HepG2 (cell line): ENCODE measurements at regions not wholly inside any gene's neighbourhood (a gene's known extent, or its start where the extent isn't known, plus 50 kb on each side); places are given as distances from the start of the nearest gene placed in this dataset.
A peak's percentile ranks its signal among the peaks of the same experiment; 100 is the strongest.

ENCODE experiments used
- ATAD3A ChIP-seq: sonication (generic); formaldehyde crosslinking; IDR thresholded peaks from 2 replicates; pipeline ENCODE4 v1.4.0; 2020; ENCODE audit warnings: missing genetic modification reagents
- ATRX ChIP-seq: sonication (generic); formaldehyde crosslinking; IDR thresholded peaks from 2 replicates; pipeline ENCODE4 v1.4.0; 2020; ENCODE audit warnings: missing genetic modification reagents, borderline replicate concordance
- CHD2 ChIP-seq: IDR thresholded peaks from 2 replicates; pipeline ENCODE4 v1.6.1; 2011; ENCODE audit warnings: low read depth, low read length, improper control_type of control experiment
- GLMP ChIP-seq: sonication (generic); formaldehyde crosslinking; IDR thresholded peaks from 2 replicates; pipeline ENCODE4 v1.9.0; 2021; ENCODE audit warnings: missing genetic modification reagents, mild to moderate bottlenecking, borderline replicate concordance
- IRX3 ChIP-seq: sonication (generic); formaldehyde crosslinking; IDR thresholded peaks from 2 replicates; pipeline ENCODE4 v1.8.1; 2023; ENCODE audit warnings: mild to moderate bottlenecking, low read depth, missing genetic modification reagents, borderline replicate concordance
- JUNB ChIP-seq: sonication (generic); formaldehyde crosslinking; IDR thresholded peaks from 2 replicates; pipeline ENCODE4 v1.8.0; 2022; ENCODE audit warnings: missing genetic modification reagents, mild to moderate bottlenecking, borderline replicate concordance
- KLF15 ChIP-seq: sonication (generic); formaldehyde crosslinking; IDR thresholded peaks from 2 replicates; pipeline ENCODE4 v1.8.1; 2023; ENCODE audit warnings: borderline replicate concordance, mild to moderate bottlenecking, inconsistent platforms, missing genetic modification reagents, mixed read lengths
- MYNN ChIP-seq: sonication (generic); formaldehyde crosslinking; IDR thresholded peaks from 2 replicates; pipeline ENCODE4 v1.4.0; 2020; ENCODE audit warnings: mild to moderate bottlenecking, low read depth, missing genetic modification reagents
- ZNF274 ChIP-seq: sonication (generic); formaldehyde crosslinking; IDR thresholded peaks from 2 replicates; pipeline ENCODE4 v1.5.1; 2020; ENCODE audit warnings: mild to moderate bottlenecking, missing genetic modification reagents
- ZNF292 ChIP-seq: sonication (generic); formaldehyde crosslinking; IDR thresholded peaks from 2 replicates; pipeline ENCODE4 v1.8.1; 2022; ENCODE audit warnings: mild to moderate bottlenecking, low read depth, missing genetic modification reagents, borderline replicate concordance
- ZNF510 ChIP-seq: sonication (generic); formaldehyde crosslinking; IDR thresholded peaks from 2 replicates; pipeline ENCODE4 v1.4.0; 2020; ENCODE audit warnings: low read depth, mild to moderate bottlenecking, missing genetic modification reagents
- ZNF512B ChIP-seq: sonication (generic); formaldehyde crosslinking; IDR thresholded peaks from 2 replicates; pipeline ENCODE4 v1.5.1; 2020; ENCODE audit warnings: missing genetic modification reagents, mild to moderate bottlenecking, borderline replicate concordance
- ZNF530 ChIP-seq: sonication (generic); formaldehyde crosslinking; IDR thresholded peaks from 2 replicates; pipeline ENCODE4 v1.5.0; 2020; ENCODE audit warnings: low read depth, mild to moderate bottlenecking, missing genetic modification reagents
- TF ChIP-seq, protein P1 (sequence below): sonication (generic); formaldehyde crosslinking; IDR thresholded peaks from 2 replicates; pipeline ENCODE4 v1.8.1; 2023; ENCODE audit warnings: missing genetic modification reagents, inconsistent platforms, borderline replicate concordance
- TF ChIP-seq, protein P2 (sequence below): sonication (generic); formaldehyde crosslinking; IDR thresholded peaks from 2 replicates; pipeline ENCODE4 v1.9.0; 2021; ENCODE audit warnings: missing genetic modification reagents, borderline replicate concordance
- TF ChIP-seq, protein P3 (sequence below): IDR thresholded peaks from 2 replicates; pipeline ENCODE4 v1.6.1; 2012; ENCODE audit warnings: low read length, improper control_type of control experiment

DNA sequence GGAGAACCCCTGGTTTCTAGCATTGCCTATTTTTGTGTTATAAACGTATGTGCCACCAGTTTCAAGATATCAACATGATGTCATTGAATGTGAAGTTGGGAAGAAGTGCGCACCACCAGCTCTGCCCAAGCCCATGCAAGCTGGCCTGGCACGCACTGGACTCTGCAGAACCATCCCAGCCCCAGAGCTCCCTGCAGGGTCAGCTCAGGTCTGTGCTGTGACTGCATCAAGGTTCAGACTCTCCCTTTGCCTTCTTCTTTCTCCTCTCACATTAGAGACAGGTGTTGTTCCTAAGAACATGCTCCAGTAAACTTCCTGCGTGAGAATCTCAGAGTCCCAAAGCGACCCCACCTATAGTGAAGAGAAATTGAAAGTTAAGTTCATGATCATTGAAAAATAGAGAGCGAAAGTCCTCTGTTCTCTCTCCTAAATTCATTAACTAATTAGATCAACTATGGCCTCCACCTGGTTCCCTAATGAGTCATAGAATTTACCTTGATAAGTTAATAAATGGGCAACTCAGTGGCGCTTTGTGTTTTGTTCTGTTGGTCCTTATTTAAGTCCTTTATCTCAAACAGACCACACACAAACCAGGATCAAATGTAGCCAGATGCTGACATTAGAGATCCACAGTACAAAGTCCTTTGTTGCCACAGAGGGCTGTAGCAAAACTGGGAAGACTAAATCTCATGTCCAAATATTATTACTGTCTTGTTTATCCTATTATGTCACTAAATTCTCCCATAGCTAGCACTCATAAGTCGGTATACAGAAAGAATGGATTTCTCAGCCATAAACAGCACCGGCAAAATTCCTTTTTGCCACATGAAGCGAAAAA lies 432.3 kb downstream of the STK39 start (continued):
- TF ChIP-seq JUNB (CRISPR knock-in tag) (peak; percentile 70; the same call in 1 of the 2 replicates), ZNF512B (no peak), ATAD3A (CRISPR knock-in tag) (no peak), ZNF510 (0 out of 2 replicates have a peak, but pooled peaks have one; percentile 46), IRX3 (no peak), ZNF292 (peak; percentile 61; the same call in 1 of the 2 replicates), GLMP (no peak), ZNF530 (CRISPR knock-in tag) (no peak), ZNF274 (CRISPR knock-in tag) (no peak), KLF15 (CRISPR knock-in tag) (no peak), ATRX (CRISPR knock-in tag) (no peak), MYNN (CRISPR knock-in tag) (no peak), CHD2 (no peak)
- TF ChIP-seq, protein P1, sequence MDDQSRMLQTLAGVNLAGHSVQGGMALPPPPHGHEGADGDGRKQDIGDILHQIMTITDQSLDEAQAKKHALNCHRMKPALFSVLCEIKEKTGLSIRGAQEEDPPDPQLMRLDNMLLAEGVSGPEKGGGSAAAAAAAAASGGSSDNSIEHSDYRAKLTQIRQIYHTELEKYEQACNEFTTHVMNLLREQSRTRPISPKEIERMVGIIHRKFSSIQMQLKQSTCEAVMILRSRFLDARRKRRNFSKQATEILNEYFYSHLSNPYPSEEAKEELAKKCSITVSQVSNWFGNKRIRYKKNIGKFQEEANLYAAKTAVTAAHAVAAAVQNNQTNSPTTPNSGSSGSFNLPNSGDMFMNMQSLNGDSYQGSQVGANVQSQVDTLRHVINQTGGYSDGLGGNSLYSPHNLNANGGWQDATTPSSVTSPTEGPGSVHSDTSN: no peak
- TF ChIP-seq, protein P2, sequence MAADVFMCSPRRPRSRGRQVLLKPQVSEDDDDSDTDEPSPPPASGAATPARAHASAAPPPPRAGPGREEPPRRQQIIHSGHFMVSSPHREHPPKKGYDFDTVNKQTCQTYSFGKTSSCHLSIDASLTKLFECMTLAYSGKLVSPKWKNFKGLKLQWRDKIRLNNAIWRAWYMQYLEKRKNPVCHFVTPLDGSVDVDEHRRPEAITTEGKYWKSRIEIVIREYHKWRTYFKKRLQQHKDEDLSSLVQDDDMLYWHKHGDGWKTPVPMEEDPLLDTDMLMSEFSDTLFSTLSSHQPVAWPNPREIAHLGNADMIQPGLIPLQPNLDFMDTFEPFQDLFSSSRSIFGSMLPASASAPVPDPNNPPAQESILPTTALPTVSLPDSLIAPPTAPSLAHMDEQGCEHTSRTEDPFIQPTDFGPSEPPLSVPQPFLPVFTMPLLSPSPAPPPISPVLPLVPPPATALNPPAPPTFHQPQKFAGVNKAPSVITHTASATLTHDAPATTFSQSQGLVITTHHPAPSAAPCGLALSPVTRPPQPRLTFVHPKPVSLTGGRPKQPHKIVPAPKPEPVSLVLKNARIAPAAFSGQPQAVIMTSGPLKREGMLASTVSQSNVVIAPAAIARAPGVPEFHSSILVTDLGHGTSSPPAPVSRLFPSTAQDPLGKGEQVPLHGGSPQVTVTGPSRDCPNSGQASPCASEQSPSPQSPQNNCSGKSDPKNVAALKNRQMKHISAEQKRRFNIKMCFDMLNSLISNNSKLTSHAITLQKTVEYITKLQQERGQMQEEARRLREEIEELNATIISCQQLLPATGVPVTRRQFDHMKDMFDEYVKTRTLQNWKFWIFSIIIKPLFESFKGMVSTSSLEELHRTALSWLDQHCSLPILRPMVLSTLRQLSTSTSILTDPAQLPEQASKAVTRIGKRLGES: no peak
- TF ChIP-seq, protein P3, sequence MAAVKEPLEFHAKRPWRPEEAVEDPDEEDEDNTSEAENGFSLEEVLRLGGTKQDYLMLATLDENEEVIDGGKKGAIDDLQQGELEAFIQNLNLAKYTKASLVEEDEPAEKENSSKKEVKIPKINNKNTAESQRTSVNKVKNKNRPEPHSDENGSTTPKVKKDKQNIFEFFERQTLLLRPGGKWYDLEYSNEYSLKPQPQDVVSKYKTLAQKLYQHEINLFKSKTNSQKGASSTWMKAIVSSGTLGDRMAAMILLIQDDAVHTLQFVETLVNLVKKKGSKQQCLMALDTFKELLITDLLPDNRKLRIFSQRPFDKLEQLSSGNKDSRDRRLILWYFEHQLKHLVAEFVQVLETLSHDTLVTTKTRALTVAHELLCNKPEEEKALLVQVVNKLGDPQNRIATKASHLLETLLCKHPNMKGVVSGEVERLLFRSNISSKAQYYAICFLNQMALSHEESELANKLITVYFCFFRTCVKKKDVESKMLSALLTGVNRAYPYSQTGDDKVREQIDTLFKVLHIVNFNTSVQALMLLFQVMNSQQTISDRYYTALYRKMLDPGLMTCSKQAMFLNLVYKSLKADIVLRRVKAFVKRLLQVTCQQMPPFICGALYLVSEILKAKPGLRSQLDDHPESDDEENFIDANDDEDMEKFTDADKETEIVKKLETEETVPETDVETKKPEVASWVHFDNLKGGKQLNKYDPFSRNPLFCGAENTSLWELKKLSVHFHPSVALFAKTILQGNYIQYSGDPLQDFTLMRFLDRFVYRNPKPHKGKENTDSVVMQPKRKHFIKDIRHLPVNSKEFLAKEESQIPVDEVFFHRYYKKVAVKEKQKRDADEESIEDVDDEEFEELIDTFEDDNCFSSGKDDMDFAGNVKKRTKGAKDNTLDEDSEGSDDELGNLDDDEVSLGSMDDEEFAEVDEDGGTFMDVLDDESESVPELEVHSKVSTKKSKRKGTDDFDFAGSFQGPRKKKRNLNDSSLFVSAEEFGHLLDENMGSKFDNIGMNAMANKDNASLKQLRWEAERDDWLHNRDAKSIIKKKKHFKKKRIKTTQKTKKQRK: no peak
